Astrocyte (in vitro differentiated cells and primary cell): ENCODE measurements at regions not wholly inside any gene's neighbourhood (a gene's known extent, or its start where the extent isn't known, plus 50 kb on each side); places are given as distances from the start of the nearest gene placed in this dataset.
"Not testable (repeated sequence)": the region's sequence is repeated elsewhere in the genome, so short reads cannot be mapped to it uniquely, and the experiment has no call there.

Experiments
- DNase-seq: peaks from one replicate; pipeline ENCODE4 v3.0.0-alpha.2; 2010; ENCODE audit warnings: low read depth
- FAIRE-seq: peaks from 2 replicates; lab custom pipeline; 2011; peaks lifted over from hg19 to GRCh38; lab: Jason Lieb, UNC
- H2AFZ ChIP-seq: 2 replicates; pipeline ENCODE4 v1.6.0; 2012; ENCODE audit warnings: low read depth, low read length, inconsistent platforms
- H3K27ac ChIP-seq: 2 replicates; pipeline ENCODE4 v1.5.1; 2011; ENCODE audit warnings: low read depth, low read length, inconsistent platforms
- H3K27me3 ChIP-seq: 2 replicates; pipeline ENCODE4 v1.6.0; 2011; ENCODE audit warnings: low read length, inconsistent platforms; ENCODE audit not compliant: insufficient read depth
- H3K36me3 ChIP-seq: 2 replicates; pipeline ENCODE4 v1.5.1; 2011; ENCODE audit warnings: low read length, inconsistent platforms; ENCODE audit not compliant: insufficient read depth
- H3K4me1 ChIP-seq: 2 replicates; pipeline ENCODE4 v1.5.1; 2011; ENCODE audit warnings: low read length, inconsistent platforms; ENCODE audit not compliant: insufficient read depth
- H3K4me2 ChIP-seq: 2 replicates; pipeline ENCODE4 v1.6.0; 2012; ENCODE audit warnings: low read length, inconsistent platforms
- H3K4me3 ChIP-seq: 2 replicates; pipeline ENCODE4 v1.5.1; 2011; ENCODE audit warnings: low read depth, mild to moderate bottlenecking, low read length, inconsistent platforms; ENCODE audit not compliant: insufficient read depth
- H3K79me2 ChIP-seq: 2 replicates; pipeline ENCODE4 v1.6.0; 2012; ENCODE audit warnings: mild to moderate bottlenecking, low read length, inconsistent platforms; ENCODE audit not compliant: insufficient read depth
- H3K9ac ChIP-seq: 2 replicates; pipeline ENCODE4 v1.6.0; 2012; ENCODE audit warnings: mild to moderate bottlenecking, low read length, inconsistent platforms
- H3K9me3 ChIP-seq: 2 replicates; pipeline ENCODE4 v1.5.1; 2012; ENCODE audit warnings: low read depth, mild to moderate bottlenecking, low read length, inconsistent platforms; ENCODE audit not compliant: insufficient read depth
- H4K20me1 ChIP-seq: 2 replicates; pipeline ENCODE4 v1.6.0; 2012; ENCODE audit warnings: low read length, inconsistent platforms; ENCODE audit not compliant: insufficient read depth
- H3K27ac Mint-ChIP-seq: one replicate; pipeline ENCODE4 v1.8.0; 2021; ENCODE audit warnings: mild to moderate bottlenecking, mixed read lengths; ENCODE audit not compliant: unreplicated experiment
- H3K27me3 Mint-ChIP-seq: one replicate; pipeline ENCODE4 v1.8.0; 2021; ENCODE audit warnings: low read depth, mixed read lengths; ENCODE audit not compliant: unreplicated experiment
- H3K36me3 Mint-ChIP-seq: one replicate; pipeline ENCODE4 v1.8.0; 2021; ENCODE audit warnings: low read depth, mixed read lengths; ENCODE audit not compliant: unreplicated experiment
- H3K4me1 Mint-ChIP-seq: one replicate; pipeline ENCODE4 v1.8.0; 2021; ENCODE audit warnings: low read depth, mixed read lengths; ENCODE audit not compliant: unreplicated experiment
- H3K4me3 Mint-ChIP-seq: one replicate; pipeline ENCODE4 v1.8.0; 2021; ENCODE audit warnings: mild to moderate bottlenecking, moderate library complexity, mixed read lengths; ENCODE audit not compliant: unreplicated experiment
- H3K9me3 Mint-ChIP-seq: one replicate; pipeline ENCODE4 v1.8.0; 2021; ENCODE audit warnings: mild to moderate bottlenecking, mixed read lengths; ENCODE audit not compliant: unreplicated experiment
- CTCF ChIP-seq: IDR thresholded peaks from 2 replicates; pipeline ENCODE4 v1.5.1; 2011; ENCODE audit warnings: low read depth, mild to moderate bottlenecking, inconsistent platforms, low read length, moderate library complexity; ENCODE audit not compliant: insufficient read depth
- EZH2 ChIP-seq: IDR thresholded peaks from 2 replicates; pipeline ENCODE4 v1.6.1; 2012; ENCODE audit warnings: mild to moderate bottlenecking, low read length, inconsistent platforms; ENCODE audit not compliant: insufficient read depth

- Histone ChIP-seq H3K9me3 (no peaks in the 10 kb centered on the region), H3K4me1 (no peaks in the 10 kb centered on the region), H3K27me3 (no peaks in the 10 kb centered on the region), H4K20me1 (no peaks in the 10 kb centered on the region), H2AFZ (no peak overlapping the region), H3K4me3 (no peak overlapping the region), H3K4me2 (no peak overlapping the region), H3K27ac (no peak overlapping the region), H3K36me3 (no peaks in the 10 kb centered on the region), H3K79me2 (no peaks in the 10 kb centered on the region), H3K9ac (no peak overlapping the region)
- FAIRE-seq: no peak
- H3K27me3 Mint-ChIP-seq: peaks cover 4% of the 10 kb centered on the region
- DNase-seq: peak; percentile 31
- H3K36me3 Mint-ChIP-seq: no peaks in the 10 kb centered on the region
- H3K4me1 Mint-ChIP-seq: no peaks in the 10 kb centered on the region
- H3K27ac Mint-ChIP-seq: no peak overlapping the region
- no peaks in the 10 kb centered on the region for H3K9me3 Mint-ChIP-seq
- TF ChIP-seq EZH2 (no peak), CTCF (no peak)
- no peak overlapping the region for H3K4me3 Mint-ChIP-seq
Measured at GRCh38 chr4:83906561-83906960, 370.7 kb downstream of the GPAT3 start.

- H3K4me1 ChIP-seq: no peaks in the 10 kb centered on the region
- H3K4me2 ChIP-seq: no peak overlapping the region
- no peaks in the 10 kb centered on the region for H3K9me3 ChIP-seq
- TF ChIP-seq CTCF (no peak), EZH2 (no peak)
- Mint-ChIP-seq H3K4me1 (no peaks in the 10 kb centered on the region), H3K4me3 (no peak overlapping the region), H3K36me3 (no peaks in the 10 kb centered on the region), H3K27ac (no peak overlapping the region), H3K27me3 (peaks cover 4% of the 10 kb centered on the region), H3K9me3 (no peaks in the 10 kb centered on the region)
- no peaks in the 10 kb centered on the region for H3K36me3 ChIP-seq
- H3K79me2 ChIP-seq: no peaks in the 10 kb centered on the region
- H3K27me3 ChIP-seq: no peaks in the 10 kb centered on the region
- H4K20me1 ChIP-seq: no peaks in the 10 kb centered on the region
- no peak for DNase-seq
- no peak overlapping the region for H3K4me3 ChIP-seq
- FAIRE-seq: no peak
- no peak overlapping the region for H3K27ac ChIP-seq
- H3K9ac ChIP-seq: no peak overlapping the region
- no peak overlapping the region for H2AFZ ChIP-seq
Measured at GRCh38 chr4:83905952-83906351, 370.0 kb downstream of the GPAT3 start.

GRCh38 chr4:83903740-83904139 is 367.8 kb downstream of the GPAT3 start:
- H3K36me3 Mint-ChIP-seq, H3K27me3 Mint-ChIP-seq, H3K4me2 ChIP-seq, H3K79me2 ChIP-seq, H3K4me1 ChIP-seq, H3K27me3 ChIP-seq, H3K4me3 ChIP-seq, H3K9ac ChIP-seq, H3K9me3 ChIP-seq, H4K20me1 ChIP-seq, FAIRE-seq, H3K27ac Mint-ChIP-seq, H3K36me3 ChIP-seq, DNase-seq, H2AFZ ChIP-seq, H3K9me3 Mint-ChIP-seq, H3K4me1 Mint-ChIP-seq, H3K4me3 Mint-ChIP-seq, H3K27ac ChIP-seq: not testable (repeated sequence)
